K562 (cell line): ENCODE measurements at regions not wholly inside any gene's neighbourhood (a gene's known extent, or its start where the extent isn't known, plus 50 kb on each side); places are given as distances from the start of the nearest gene placed in this dataset.

Source experiments
- ATAC-seq: fragments of 200-7000 bp; cut with Tn5 transposase; 3 replicates; pipeline ENCODE4 v1.9.1; 2020; ENCODE audit warnings: moderate library complexity
- BruUV-seq: library from RNA; stranded (reverse); fragments of 400-500 nt; replicated peaks from 2 replicates; lab custom pipeline; 2021; lab: Mats Ljungman, UMichigan
- CTCF ChIA-PET: fragments of 300-600 bp; formaldehyde crosslinking; extraction: SDS; loops from one replicate; lab custom pipeline; 2021; ENCODE audit warnings: low intra/inter-chr PET ratio; lab: Yijun Ruan, JAX
- POLR2A ChIA-PET: fragments of 300-600, 350-650 bp; sonication (Branson Sonifier 250); formaldehyde crosslinking; extraction: SDS; loops from one replicate; lab custom pipeline; 2021; ENCODE audit warnings: antibody characterized with exemption, inconsistent platforms; lab: Yijun Ruan, JAX
- DNase-seq, 4 experiments: peaks; one replicate each; pipeline versions ENCODE4 v3.0.0 to v3.0.0-alpha.2; 2011 to 2018; ENCODE audit warnings: low spot score in 3 of 4, mixed read lengths in 3 of 4; ENCODE audit errors: extremely low read depth in 1 of 4
- FAIRE-seq: peaks from 2 replicates; lab custom pipeline; 2011; peaks lifted over from hg19 to GRCh38; lab: Jason Lieb, UNC
- H2AFZ ChIP-seq: 2 replicates; pipeline ENCODE4 v1.6.0; 2011; ENCODE audit warnings: low read depth, low read length, control low read depth, inconsistent platforms
- H3K27ac ChIP-seq: fragments of 200-600 bp; 3 replicates; pipeline ENCODE4 v1.8.0; 2011; ENCODE audit warnings: low read depth, mild to moderate bottlenecking, control low read depth, inconsistent platforms, low read length, moderate library complexity, mixed read lengths; ENCODE audit errors: extremely low read depth
- H3K27me3 ChIP-seq, 2 experiments: fragments of 300-600 bp in 1 of 2; 2 replicates in 1 of 2; 3 replicates in 1 of 2; pipeline versions ENCODE4 v1.6.0 to v1.8.0; 2011; ENCODE audit warnings: inconsistent platforms in 2 of 2, low read length in 2 of 2, mild to moderate bottlenecking in 1 of 2, mixed read lengths in 1 of 2, moderate library complexity in 1 of 2; ENCODE audit not compliant: control insufficient read depth in 2 of 2, insufficient read depth in 2 of 2
- H3K36me3 ChIP-seq: fragments of 300-600 bp; 3 replicates; pipeline ENCODE4 v1.8.0; 2011; ENCODE audit warnings: mild to moderate bottlenecking, low read length, inconsistent platforms; ENCODE audit not compliant: control insufficient read depth, insufficient read depth
- H3K4me1 ChIP-seq, 2 experiments: fragments of 200-600 bp in 1 of 2; replicated peaks in 1 of 2; 2 replicates in 1 of 2; 3 replicates in 1 of 2; pipeline versions ENCODE4 v1.5.1 to v1.8.0; 2011; ENCODE audit warnings: inconsistent platforms in 2 of 2, low read length in 2 of 2, mild to moderate bottlenecking in 1 of 2, mixed read lengths in 1 of 2, moderate library complexity in 1 of 2; ENCODE audit not compliant: control insufficient read depth in 2 of 2, insufficient read depth in 2 of 2
- H3K4me2 ChIP-seq: 2 replicates; pipeline ENCODE4 v1.6.1; 2011; ENCODE audit warnings: low read length, control low read depth, inconsistent platforms, mixed read lengths; ENCODE audit not compliant: insufficient read depth
- H3K4me3 ChIP-seq: fragments of 200-600 bp; sonication (generic), shearing (Covaris generic); 2 replicates; pipeline ENCODE4 v1.5.1; 2016; ENCODE audit warnings: control low read depth, inconsistent platforms
- H3K79me2 ChIP-seq: fragments of 200-600 bp; 3 replicates; pipeline ENCODE4 v1.8.0; 2011; ENCODE audit warnings: low read length, inconsistent platforms; ENCODE audit not compliant: control insufficient read depth, insufficient read depth
- H3K9ac ChIP-seq, 2 experiments: 2 replicates each; pipeline versions ENCODE4 v1.6.0 to v1.6.1; 2011; ENCODE audit warnings: low read depth in 2 of 2, low read length in 2 of 2, control low read depth in 1 of 2, inconsistent platforms in 1 of 2, mild to moderate bottlenecking in 1 of 2, mixed read lengths in 1 of 2; ENCODE audit not compliant: insufficient read depth in 1 of 2
- H3K9me1 ChIP-seq: one replicate; pipeline ENCODE4 v1.6.0; 2011; ENCODE audit warnings: inconsistent platforms, mild to moderate bottlenecking, low read length, moderate library complexity; ENCODE audit not compliant: control insufficient read depth, insufficient read depth
- H3K9me3 ChIP-seq: replicated peaks from 2 replicates; pipeline ENCODE4 v1.5.1; 2011; ENCODE audit warnings: low read depth, low read length, inconsistent platforms; ENCODE audit not compliant: control insufficient read depth, insufficient read depth
- H4K20me1 ChIP-seq: replicated peaks from 2 replicates; pipeline ENCODE4 v1.6.1; 2011; ENCODE audit warnings: low read length, inconsistent platforms, mixed read lengths; ENCODE audit not compliant: control insufficient read depth, insufficient read depth
- BDP1 ChIP-seq: IDR thresholded peaks from 3 replicates; pipeline ENCODE4 v1.6.1; 2011; ENCODE audit not compliant: insufficient read length, insufficient read depth
- ETV5 ChIP-seq: sonication (generic); formaldehyde crosslinking; IDR thresholded peaks from 2 replicates; pipeline ENCODE4 v1.4.0; 2020; ENCODE audit warnings: low read depth, mild to moderate bottlenecking, missing genetic modification reagents
- HEY1 ChIP-seq: fragments of 250-450 bp; sonication (Bioruptor Pico); IDR thresholded peaks from 2 replicates; pipeline ENCODE4 v1.5.0; 2020; ENCODE audit warnings: mild to moderate bottlenecking, moderate library complexity, borderline replicate concordance
- NR2F6 ChIP-seq: fragments of 450-650 bp; formaldehyde crosslinking; IDR thresholded peaks from 2 replicates; pipeline ENCODE4 v1.4.0; 2020; ENCODE audit warnings: mild to moderate bottlenecking
- OTX1 ChIP-seq: fragments of 450-650 bp; formaldehyde crosslinking; IDR thresholded peaks from 2 replicates; pipeline ENCODE4 v1.4.0; 2022; ENCODE audit warnings: mild to moderate bottlenecking
- RAD21 ChIP-seq, 2 experiments: fragments of 250-450 bp in 1 of 2; fragments of 450-650 bp in 1 of 2; sonication (Bioruptor Pico) in 1 of 2; formaldehyde crosslinking in 1 of 2; IDR thresholded peaks in 1 of 2; conservative IDR thresholded peaks in 1 of 2; 2 replicates each; pipeline versions ENCODE4 v1.4.0 to v1.8.0; 2020 to 2022; ENCODE audit warnings: mild to moderate bottlenecking in 2 of 2, moderate library complexity in 1 of 2
- SIX5 ChIP-seq, 2 experiments: IDR thresholded peaks; 2 replicates each; pipeline ENCODE4 v1.6.1; 2011; ENCODE audit warnings: low read length in 2 of 2, borderline replicate concordance in 1 of 2, low read depth in 1 of 2, mild to moderate bottlenecking in 1 of 2, moderate library complexity in 1 of 2; ENCODE audit not compliant: insufficient read depth in 1 of 2
- SMAD1 ChIP-seq: fragments of 150-350 bp; IDR thresholded peaks from 2 replicates; pipeline ENCODE4 v1.6.1; 2014; ENCODE audit warnings: low read length, low read depth; ENCODE audit not compliant: partially characterized antibody
- SNRNP70 ChIP-seq: fragments of 200-400 bp; formaldehyde crosslinking; optimal IDR thresholded peaks from 2 replicates; pipeline ENCODE3; 2017; ENCODE audit warnings: low read depth, low read length
- TAF7 ChIP-seq: fragments of 450-650 bp; IDR thresholded peaks from 2 replicates; pipeline ENCODE4 v1.6.1; 2016; ENCODE audit warnings: missing genetic modification characterization, missing compliant biosample characterization
- TEAD1 ChIP-seq, 2 experiments: fragments of 450-650 bp in 1 of 2; sonication (generic) in 1 of 2; formaldehyde crosslinking; IDR thresholded peaks; 2 replicates each; pipeline versions ENCODE4 v1.4.0 to v1.8.0; 2020 to 2022; ENCODE audit warnings: mild to moderate bottlenecking in 2 of 2, missing genetic modification reagents in 1 of 2
- XRCC5 ChIP-seq: fragments of 200-400 bp; formaldehyde crosslinking; IDR thresholded peaks from 2 replicates; pipeline ENCODE4 v1.6.1; 2017; ENCODE audit warnings: low read depth, mild to moderate bottlenecking, low read length
- ZBTB17 ChIP-seq: fragments of 450-650 bp; formaldehyde crosslinking; IDR thresholded peaks from 2 replicates; pipeline ENCODE4 v1.4.0; 2020; ENCODE audit warnings: mild to moderate bottlenecking
- ZC3H8 ChIP-seq: fragments of 450-650 bp; IDR thresholded peaks from 2 replicates; pipeline ENCODE4 v1.6.1; 2017
- ZNF324 ChIP-seq: fragments of 250-450 bp; sonication (Bioruptor Pico); IDR thresholded peaks from 2 replicates; pipeline ENCODE4 v1.4.0; 2020; ENCODE audit warnings: mild to moderate bottlenecking
- WGBS: fragments of 100-300 bp; shearing (Covaris generic); methylation state at CpG from one replicate; pipeline ENCODE4 v1.1.6; 2016; ENCODE audit warnings: low coverage, mixed read lengths; ENCODE audit not compliant: insufficient coverage; ENCODE audit errors: missing lambda C conversion rate; 5-methylcytosine and 5-hydroxymethylcytosine counted together
- in situ Hi-C: fragments of 300-500 bp; cut with MboI; formaldehyde crosslinking; loops from 4 replicates; pipeline ENCODE4 v1.15.0; 2018; ENCODE audit warnings: inconsistent platforms, mixed read lengths
- intact Hi-C: fragments of 100-400 bp; cut with micrococcal nuclease; formaldehyde crosslinking; loops from 2 replicates; pipeline ENCODE4 v1.14.2; 2022
- TF ChIP-seq, protein P1 (sequence below): fragments of 250-450 bp; sonication (Bioruptor Pico); IDR thresholded peaks from 2 replicates; pipeline ENCODE4 v1.8.0; 2021; ENCODE audit warnings: borderline replicate concordance, mild to moderate bottlenecking, moderate library complexity; ENCODE audit not compliant: poor library complexity, severe bottlenecking

DNA sequence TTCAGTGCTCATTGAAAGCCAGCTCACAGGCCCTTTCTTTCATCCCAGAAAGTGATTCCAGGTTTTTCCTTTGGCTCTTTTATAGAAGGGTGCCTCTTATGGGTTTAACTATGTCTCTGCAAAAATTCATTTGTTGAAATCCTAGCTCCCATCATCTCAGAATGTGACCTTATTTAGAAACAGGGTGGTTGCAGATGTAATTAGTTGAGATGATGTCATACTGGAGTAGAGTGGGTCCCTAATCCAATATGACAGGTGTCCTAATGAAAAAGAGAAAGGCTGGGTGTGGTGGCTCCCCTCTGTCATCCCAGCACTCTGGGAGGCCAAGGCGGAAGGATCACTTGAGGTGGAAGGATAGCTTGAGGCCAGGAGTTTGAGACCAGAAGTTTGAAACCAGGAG, 64.2 kb upstream of the FAM20A start (continued):
- TF ChIP-seq ZBTB17 (CRISPR knock-in tag) (no peak), HEY1 (CRISPR knock-in tag) (no peak), OTX1 (CRISPR knock-in tag) (no peak), ZC3H8 (no peak), ZNF324 (CRISPR knock-in tag) (no peak), XRCC5 (no peak), SIX5 (IDR thresholded peaks at IDR 0.05; ENCODE audit: borderline replicate concordance in 1 of 2, insufficient read depth in 1 of 2, low read depth in 1 of 2, low read length in 2 of 2) (no peak), RAD21 (CRISPR knock-in tag; conservative IDR thresholded peaks at IDR 0.05 in 1 of 2, IDR thresholded peaks at IDR 0.05 in 1 of 2) (no peak), SNRNP70 (no peak)

DNA sequence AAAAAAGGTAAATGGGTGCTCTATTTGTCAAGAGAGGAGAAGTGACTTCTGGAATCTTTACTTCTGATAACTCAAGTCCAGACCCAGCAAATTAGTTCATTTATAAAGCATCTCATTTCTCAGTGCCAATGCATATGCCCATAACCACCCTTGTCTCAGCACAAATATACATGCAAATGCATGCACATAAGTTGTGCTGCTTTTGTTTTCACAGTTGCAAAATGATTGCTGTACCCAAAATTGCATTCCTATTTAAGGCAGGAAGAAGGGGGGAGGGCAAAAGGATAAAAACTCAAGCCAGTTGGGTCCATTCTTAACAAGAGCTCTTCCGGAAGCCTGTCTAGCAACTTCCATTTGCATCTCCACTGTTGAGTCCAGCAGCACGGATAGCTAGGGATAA, 61.3 kb upstream of the FAM20A start:
- Histone ChIP-seq H3K9ac (no peak overlapping the region), H4K20me1 (no peaks in the 10 kb centered on the region), H3K79me2 (no peaks in the 10 kb centered on the region), H3K4me2 (no peak overlapping the region), H3K4me3 (no peak overlapping the region), H2AFZ (no peak overlapping the region), H3K27me3 (peaks cover 0 to 8% of the 10 kb centered on the region in 2 experiments; a peak in 2 of 5 replicates), H3K27ac (no peak overlapping the region), H3K9me1 (no peaks in the 10 kb centered on the region), H3K36me3 (no peaks in the 10 kb centered on the region), H3K9me3 (no peaks in the 10 kb centered on the region)
- DNase-seq: no peak
- CTCF ChIA-PET: no interaction called here
- intact Hi-C loops: no loop called here
- FAIRE-seq: no peak
- BruUV-seq: no TSS peak
- in situ Hi-C loops: no loop called here
- WGBS: 0% methylated on average over 2 of the region's 2 CpGs
- POLR2A ChIA-PET: interaction anchor here (1.5 kb wide), 1 partner anchor 12 kb away, joined by 3 read pairs; no protein-coding TSS in a partner anchor
- TF ChIP-seq, protein P1, sequence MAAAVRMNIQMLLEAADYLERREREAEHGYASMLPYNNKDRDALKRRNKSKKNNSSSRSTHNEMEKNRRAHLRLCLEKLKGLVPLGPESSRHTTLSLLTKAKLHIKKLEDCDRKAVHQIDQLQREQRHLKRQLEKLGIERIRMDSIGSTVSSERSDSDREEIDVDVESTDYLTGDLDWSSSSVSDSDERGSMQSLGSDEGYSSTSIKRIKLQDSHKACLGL (CRISPR knock-in tag): no peak
- no peak for TF ChIP-seq TEAD1 (CRISPR knock-in tag; IDR thresholded peaks at IDR 0.05)
- no peak for TF ChIP-seq NR2F6
- no peak for TF ChIP-seq BDP1
- TF ChIP-seq TAF7: no peak
- TF ChIP-seq SMAD1: no peak
- no peak for TF ChIP-seq ETV5 (CRISPR knock-in tag)
- TF ChIP-seq, all 486 proteins: peak for 0
- no peak for ATAC-seq
- H3K4me1 ChIP-seq: no peaks in the 10 kb centered on the region
